EH (cell line): ENCODE measurements at regions not wholly inside any gene's neighbourhood (a gene's known extent, or its start where the extent isn't known, plus 50 kb on each side); places are given as distances from the start of the nearest gene placed in this dataset.
A peak's percentile ranks its signal among the peaks of the same experiment; 100 is the strongest.
"Not testable (repeated sequence)": the region's sequence is repeated elsewhere in the genome, so short reads cannot be mapped to it uniquely, and the experiment has no call there.

ENCODE experiments used
- DNase-seq: peaks from one replicate; pipeline ENCODE4 v3.0.0-alpha.2; 2015; ENCODE audit warnings: low read depth

DNA sequence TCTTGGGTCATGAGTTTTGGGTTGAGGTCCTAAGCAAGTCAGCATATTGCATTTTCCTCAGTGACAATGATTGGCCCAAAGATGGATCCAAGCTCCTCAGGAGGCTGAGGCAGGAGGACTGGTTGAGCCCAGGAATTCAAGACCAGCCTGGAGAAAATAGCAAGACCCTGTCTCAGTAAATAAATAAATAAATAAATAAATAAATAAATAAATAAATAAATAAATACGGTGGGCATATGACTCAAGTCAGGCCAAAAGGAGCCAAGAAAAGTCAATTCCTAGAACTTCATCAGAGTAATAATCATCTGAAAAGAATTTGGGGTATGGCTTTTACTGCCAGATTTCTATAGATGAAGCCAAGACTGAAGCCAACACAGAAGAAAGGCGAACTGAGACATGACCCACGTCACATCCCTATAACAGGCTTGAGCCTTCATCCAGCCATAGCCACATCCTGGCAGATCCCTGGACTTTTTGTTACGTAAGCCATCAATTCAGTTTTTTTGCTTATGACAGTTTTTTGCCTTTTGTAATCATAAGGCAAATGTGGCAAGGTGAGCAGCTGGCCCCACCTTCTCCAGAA is 88.5 kb upstream of the NFASC start:
- peak; percentile 64 for DNase-seq

DNA sequence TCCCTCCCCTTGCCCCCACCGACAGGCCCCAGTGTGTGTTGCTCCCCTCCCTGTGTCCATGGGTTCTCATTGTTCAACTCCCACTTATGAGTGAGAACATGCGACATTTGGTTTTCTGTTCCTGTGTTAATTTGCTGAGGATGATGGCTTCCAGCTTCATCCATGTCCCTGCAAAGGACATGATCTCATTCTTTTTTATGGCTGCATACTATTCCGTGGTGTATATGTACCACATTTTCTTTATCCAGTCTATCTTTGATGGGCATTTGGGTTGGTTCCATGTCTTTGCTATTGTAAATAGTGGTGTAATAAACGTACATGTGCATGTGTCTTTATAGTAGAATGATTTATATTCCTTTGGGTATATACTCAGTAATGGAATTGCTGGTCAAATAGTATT is 85.6 kb upstream of the NFASC start:
- DNase-seq = not testable (repeated sequence)

DNA sequence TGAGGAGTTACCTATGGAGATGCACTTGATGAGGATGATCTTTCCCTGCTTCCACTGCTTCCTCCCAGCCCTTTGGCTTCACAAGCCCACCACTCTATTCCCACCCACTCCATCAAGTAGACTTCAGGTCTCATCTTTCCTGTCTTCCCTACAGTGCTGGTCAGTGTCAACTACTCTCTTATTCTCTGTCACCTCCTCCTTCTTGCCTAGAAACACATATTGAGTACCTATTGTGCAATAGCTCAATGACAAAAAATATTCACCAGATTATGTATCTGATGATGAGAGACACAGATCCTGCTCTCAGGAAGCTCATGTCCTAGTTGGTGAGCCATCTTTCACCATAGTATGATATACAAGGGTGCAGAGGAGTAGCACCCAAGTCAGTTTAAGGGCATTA is 82.2 kb upstream of the NFASC start:
- DNase-seq = no peak

DNA sequence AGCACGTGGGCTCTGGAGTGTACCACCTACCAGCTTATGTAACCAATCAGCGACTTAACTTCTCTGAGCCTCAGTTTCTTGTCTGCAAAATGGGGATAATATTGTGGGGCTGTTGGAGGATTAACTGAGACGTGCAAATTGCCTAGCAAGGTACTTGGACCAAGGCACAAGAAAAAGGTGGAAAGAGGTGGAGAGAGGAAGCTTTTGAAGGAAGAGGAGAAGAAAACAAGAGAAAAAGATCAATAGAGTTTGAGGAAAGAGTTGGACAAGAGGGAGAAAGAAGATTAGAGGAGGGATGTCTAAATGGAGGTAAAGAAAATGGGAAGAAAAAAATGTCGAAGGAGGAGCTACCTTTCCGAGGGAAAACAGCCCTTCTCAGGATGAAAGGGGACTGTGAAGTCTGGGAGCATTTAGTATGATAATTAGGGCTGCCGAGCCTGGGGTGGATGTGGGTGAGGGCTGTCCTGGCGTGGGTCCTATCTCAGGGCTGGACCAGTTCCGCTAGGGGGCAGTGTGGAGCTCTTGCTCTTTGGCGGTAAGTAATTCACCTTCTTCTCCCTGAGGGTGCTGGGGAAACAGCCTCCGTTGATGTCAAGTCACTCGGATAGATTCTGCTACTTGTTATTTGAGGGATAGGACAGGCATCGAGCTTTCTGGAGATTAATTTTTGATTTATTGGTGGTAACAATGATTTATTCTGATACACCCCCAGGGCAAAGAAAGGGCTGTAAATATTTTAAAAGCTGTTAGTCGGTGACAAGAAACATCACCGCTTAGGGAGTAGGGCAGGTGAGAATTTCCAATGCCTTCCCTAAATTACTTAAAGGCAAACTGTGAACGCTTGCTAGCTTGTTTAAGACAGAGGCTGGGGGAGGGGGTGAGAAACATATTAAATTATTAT is 79.0 kb upstream of the NFASC start:
- DNase-seq = peak; percentile 53

DNA sequence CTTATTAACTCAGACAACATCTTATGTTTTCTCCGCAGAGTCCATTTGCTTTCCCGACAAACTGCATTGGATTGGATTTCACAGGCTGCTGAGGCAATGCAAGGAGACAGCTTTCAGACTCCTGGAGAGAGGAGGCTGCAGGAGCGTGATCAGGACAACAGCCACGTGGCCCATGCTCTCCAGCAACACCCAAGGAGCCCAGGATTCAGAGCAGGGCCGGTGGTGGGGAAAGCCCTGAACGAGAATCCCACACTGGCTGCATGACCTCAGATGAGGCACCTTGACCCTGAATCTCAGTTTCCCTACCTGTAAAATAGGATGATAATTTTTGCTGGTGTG is 78.3 kb upstream of the NFASC start:
- no peak for DNase-seq

DNA sequence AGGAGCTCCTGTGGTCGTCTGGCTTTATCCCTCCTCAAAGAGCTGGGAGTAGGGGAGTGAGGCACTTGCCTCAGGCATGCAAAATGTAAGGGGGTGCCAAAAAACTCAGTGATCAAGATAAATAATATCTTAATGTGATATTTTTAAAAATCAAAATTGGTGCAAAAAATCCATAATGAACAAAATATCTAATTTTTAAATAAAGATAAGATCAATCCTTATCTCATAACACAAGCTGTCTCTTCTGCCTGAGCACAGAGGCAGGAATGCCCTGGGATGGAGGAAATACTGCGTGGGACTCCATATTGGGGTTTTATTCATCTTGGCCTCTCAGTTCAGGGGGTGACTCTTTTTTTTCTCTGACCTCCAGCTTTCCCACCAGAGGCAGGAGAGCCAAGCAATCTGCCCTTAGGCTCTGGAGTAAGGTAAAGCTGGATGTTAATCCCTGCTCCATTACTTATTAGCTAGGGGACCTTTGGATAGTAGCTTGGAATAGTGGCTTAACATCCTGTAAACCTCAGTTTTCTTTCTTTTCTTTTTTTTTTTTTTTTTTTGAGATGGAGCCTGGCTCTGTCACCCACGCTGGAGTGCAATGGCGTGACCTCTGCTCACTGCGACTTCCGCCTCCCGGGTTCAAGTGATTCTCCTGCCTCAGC is 77.3 kb upstream of the NFASC start:
- no peak for DNase-seq

DNA sequence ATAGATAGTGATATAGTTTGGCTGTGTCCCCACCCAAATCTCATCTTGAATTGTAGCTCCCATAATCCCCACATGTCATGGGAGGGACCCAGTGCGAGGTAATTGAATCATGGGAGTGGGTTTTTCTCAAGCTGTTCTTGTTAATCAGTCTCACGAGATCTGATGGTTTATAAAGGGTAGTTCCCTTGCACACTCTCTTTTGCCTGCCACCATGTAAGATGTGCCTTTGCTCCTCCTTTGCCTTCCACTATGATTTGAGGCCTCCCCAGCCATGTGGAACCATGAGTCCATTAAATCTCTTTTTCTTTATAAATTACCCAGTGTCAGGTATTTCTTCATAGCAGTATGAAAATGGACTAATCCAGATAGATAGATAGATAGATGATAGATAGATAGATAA is 73.8 kb upstream of the NFASC start:
- not testable (repeated sequence) for DNase-seq

DNA sequence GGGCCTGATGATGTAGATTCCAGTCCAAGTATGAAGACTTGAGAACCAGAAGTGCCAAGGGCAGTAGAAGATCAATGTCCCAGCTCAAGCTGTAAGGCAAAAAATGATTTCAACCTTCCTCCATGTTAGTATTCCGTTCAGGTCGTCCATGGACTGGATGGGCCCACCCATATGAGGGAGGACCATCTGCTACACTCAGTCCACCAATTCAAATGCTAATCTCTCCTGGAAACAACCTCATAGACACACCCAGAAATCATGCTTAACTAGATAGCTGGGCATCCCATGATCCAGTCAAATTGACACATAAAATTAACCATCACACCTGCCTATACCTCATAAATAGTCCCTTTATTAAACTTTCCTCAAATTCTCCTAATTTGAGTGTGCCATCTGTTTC is 73.3 kb upstream of the NFASC start:
- no peak for DNase-seq

DNA sequence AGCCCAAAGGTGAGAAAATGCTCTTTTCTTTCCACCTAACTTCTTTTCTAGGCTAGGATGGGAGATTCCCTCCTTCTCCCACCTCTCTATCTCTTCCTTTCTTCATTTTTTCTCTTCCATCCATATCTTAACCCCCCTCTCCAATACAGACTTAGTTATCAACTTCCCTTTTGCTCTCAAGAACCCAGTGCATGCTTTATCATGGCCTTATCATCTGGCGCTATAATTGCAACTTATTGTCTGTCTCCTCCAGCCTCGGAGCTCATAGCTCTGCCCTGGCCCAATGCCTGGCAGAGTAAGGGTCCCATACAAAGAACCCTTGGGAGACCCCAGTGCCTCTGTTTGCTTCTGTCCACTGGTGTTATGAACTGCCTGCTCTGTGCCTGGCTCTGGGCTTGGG is 71.0 kb upstream of the NFASC start:
- DNase-seq = no peak

DNA sequence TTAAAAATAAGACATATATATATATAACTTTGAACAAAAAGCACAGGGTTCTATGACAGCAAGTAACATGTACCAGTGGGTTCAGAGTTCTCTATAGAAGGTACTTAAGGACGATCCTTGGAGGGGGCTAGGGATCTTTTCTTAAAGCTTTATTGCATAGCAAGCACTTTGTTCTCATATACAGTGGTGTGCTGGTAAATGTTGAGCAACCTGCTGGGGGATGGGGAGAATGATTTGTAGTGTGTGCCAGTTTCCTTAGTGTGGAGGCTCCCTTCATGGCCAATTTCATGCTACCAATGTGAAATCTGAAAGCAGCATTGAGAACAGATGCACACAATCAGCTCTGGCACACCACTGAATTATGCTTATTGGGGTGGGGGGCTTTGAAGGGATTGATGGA is 69.5 kb upstream of the NFASC start:
- DNase-seq = no peak

DNA sequence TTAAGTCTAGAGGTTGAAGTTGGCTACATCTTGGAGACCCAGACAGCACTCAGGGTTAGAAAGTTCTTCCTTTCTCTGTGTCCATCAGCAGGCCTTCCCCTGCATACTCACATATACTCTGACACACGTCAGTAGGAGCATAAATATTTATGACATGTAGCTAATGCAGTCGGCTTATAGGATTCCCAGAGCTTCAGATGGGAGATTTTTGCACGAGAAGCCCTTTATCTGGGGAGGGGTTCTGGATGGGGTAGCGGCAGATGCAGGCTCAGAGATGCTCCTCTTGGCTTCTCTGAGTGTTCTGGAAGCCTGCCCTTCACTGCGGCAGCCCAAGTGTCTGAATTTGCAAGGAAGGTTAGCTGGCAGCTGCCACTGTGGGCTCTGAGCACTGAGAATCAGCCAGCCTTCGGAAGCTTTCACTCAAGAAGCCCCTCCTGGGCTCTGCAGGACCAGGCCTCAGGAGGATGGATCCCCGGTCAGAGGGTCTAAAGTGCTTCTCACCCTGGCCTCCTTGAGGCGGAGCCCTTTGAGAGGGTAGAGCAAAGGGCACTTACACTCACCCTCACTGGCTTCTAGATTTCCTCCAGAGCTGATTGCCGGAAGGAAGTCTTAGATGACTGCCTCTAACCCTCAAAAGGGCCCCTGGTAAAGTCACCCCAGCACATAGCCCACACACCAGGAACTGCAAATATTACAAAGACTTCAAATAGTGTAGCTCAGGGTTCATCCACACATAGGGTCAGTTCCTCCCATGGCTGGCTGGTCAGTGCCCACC is 68.1 kb upstream of the NFASC start:
- DNase-seq = no peak

DNA sequence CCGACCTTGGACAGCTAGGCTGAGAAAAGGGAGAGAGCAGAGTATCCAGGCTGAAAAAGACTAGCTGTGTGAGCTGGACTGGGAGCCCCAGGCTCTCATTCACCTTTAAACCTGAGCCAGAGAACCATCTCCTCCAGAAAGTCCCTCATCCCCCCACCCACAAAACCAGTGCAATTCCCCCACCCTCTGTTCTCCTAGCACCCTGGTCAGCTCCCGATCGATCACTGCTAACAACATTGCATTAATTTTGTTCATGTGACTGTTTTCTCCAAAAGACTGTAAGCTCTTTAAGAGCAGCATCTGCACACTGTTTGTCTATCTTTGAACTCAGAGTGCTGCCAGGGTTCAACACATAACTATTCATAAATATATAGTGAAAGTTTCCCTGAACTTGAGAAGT is 67.1 kb upstream of the NFASC start:
- no peak for DNase-seq

DNA sequence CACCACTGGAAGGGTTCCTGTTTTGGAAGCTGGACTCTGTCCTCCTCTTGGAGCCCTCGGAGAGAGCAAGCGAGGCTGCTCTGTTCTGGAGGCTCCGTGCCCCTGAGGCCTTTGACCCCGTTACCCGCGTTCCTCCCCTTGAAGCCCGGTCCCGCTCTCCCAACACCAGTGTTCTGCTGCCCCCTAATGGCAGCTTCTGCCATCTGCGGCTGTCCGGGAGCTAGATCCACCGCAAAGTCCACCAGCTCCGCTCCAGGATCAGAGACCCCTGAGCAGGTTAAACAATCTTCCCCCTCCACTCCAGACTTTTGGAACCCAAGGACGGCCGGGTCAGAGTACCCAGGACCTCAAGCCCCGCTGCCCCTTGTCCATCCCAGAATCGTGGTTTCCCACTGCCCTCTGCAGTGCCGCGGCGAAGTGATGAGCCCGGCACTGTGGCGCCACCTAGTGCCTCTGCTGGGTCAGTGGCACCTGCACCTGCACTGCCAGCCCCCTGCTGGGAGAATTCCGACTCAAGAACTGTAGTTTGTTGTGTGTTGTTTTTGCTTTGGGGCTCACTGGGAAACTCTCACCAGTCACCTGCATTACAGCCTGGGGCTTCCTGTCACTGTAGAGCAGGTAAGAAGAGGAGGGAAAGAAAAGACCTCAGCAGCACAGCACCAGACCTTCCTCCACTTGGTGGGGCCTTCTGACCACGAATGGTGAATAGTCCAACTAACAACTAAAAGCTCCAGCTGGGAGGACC is 63.5 kb upstream of the NFASC start:
- peak; percentile 76 for DNase-seq

DNA sequence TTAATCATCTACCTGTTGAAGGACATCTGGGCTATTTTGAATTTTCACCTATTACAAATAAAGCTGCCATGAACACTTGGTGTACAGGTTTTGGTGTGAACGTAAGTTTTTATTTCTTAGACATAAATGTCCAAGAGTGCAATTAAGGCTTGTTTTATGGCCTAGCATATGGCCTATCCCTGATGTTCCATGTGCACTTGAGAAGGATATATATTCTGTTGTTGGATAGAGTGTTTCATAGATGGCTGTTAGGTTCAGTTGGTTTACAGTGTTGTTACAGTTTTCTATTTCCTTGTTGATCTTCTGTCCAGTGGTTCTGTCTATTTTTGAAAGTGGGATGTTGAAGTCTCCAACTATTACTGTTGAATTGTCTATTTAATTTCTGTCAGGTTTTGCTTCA is 61.2 kb upstream of the NFASC start:
- no peak for DNase-seq

DNA sequence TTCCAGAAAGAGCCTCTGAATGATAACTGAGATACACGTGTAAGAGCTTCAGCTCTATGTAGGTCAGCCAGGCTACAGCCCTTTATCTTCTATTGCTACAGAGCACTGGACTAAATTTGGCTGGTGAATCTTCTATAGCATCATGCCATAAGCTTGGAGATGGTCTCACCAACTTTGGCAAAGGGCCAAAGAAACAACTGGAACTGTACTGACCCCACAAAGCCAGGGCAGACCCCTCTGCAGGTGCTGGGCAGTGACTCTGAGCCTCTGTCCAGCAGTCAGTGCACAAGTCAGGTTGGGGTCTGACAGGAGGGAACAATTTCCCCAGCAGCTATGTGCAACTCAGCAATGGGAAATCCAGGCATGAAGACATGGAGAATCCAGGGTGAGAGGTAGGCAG is 57.8 kb upstream of the NFASC start:
- DNase-seq = no peak

DNA sequence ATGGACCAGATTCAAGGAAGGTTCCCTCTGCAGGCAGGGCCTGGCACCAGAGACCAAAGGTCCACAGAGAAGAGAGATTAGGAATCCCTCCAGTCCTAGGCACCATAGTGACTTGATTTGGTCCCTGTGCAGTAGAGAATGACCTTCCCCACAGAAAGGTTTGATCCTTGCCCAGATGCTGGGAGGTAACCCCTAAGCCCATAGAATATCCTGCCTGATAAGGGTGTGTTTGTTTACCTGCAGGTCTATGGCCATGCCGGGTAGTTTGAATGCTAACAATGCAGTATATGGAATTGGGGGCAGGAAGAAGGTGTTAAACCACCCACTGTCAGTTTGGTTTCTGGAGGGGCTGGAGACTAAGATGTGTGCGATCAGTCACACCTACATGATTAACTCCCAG is 57.1 kb upstream of the NFASC start:
- no peak for DNase-seq

DNA sequence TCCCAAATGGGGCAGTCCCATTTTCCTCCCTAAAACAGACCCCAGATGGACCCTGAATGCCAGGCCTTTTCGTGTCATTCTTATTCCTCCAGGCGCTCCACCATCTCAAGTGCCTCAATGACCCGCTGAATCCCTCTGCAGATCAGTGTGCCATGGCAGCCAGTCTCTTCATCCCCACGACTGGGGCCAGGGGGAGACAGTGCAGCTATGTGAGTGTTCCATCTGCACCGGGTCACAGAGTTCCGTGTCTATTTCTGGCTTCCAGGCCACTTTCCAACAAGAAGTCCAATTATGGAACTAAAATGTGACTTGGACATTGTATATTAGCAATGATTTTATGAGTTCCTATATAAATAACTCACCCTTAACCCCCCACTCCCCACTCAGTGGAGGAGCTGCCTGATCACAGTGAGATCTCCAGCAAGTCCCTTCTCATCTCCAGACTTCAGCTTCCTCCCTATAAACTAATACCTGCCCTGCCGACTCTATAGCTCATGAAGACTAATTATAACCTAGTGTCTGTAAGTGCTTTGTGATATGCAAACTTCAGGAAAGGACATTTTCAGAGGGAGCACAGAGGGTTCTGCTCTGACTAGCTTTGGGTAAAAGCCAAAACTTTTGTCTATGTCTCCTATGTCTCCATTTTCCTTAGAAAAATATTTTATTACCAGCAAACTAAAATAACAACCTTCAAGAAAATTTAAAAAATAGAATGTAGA is 56.3 kb upstream of the NFASC start:
- no peak for DNase-seq

DNA sequence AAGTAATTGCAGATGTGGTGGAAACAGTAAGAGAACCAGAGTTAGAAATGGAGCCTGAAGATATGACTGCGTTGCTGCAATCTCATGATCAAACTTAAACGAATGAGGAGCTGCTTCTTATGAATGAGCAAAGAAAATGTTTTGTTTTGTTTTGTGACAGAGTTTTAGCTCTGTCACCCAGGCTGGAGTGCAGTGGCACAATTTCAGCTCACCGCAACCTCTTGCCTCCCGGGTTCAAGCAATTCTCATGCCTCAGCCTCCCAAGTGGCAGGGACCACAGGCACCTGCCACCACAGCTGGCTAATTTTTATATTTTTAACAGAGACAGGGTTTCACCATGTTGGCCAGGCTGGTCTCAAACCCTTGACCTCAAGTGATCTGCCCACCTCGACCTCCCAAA is 53.3 kb upstream of the NFASC start:
- DNase-seq = no peak

DNA sequence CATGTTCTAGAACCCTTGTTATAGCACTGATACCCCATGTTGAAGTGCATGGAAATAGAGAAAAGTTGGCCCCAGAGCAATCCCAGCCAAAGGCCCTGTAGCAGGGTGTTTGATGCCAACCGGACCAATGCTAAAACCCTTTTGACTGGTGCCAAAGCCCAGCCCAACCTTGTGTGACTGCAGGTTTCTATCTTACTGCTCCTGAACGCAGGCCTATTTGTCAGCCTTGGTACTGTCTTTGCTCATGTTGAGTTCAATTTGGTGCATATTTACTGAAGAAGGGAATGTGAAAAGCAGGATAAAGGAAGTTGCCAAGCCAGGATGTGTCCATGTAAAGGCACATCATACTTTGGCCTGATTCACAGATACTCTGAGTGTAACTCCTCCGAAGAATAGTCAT is 51.7 kb upstream of the NFASC start:
- DNase-seq = no peak

DNA sequence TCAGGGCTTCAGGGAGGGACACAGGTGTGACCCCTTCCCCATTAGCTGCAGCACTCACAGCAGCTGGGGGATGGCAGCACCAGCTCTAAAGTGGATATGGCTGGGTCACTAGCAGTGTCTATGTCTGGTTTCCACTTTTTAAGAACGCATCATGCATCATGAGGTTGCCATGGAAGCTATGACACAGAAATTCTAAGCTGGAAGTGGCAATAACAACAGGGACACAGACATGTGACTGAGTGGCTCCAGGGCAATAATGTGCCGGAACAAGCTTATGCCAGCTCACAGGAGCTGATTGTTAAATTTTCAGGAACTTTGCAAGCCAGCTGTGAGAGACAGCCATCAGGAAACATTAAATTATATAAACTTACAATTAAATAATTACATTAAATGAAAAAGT is 51.2 kb upstream of the NFASC start:
- DNase-seq = no peak
